ENCODE measurements at regions not wholly inside any gene's neighbourhood (a gene's known extent, or its start where the extent isn't known, plus 50 kb on each side); places are given as distances from the start of the nearest gene placed in this dataset.

GRCh38 chr4:36687681-36688080 lies 406.3 kb downstream of the DTHD1 start:
- dilution Hi-C loops (cut with MboI; ENCODE audit: extremely low pct_ligation_motif_present, low sequenced_read_pairs): no loop called here
- no peaks in the 10 kb centered on the region for H3K27me3 ChIP-seq (ENCODE audit: control insufficient read depth in 2 of 2, insufficient read depth in 2 of 2, low read length in 2 of 2)
- ChIA-PET CTCF (no interaction called here), POLR2A (no interaction called here)
- H3K36me3 ChIP-seq (ENCODE audit: control insufficient read depth in 2 of 2, extremely low read depth in 1 of 2, insufficient read depth in 2 of 2, low read length in 2 of 2): no peaks in the 10 kb centered on the region
- DNase-seq (ENCODE audit: low read depth, low spot score): no peak
- H3K9me3 ChIP-seq (replicated peaks; ENCODE audit: control insufficient read depth, insufficient read depth, low read length): no peaks in the 10 kb centered on the region
- H3K4me1 ChIP-seq (ENCODE audit: control insufficient read depth, extremely low read depth, insufficient read depth, low read length): no peaks in the 10 kb centered on the region
- no peak for TF ChIP-seq MYC (IDR thresholded peaks at IDR 0.05; ENCODE audit: low read depth, low read length)
- no peak for TF ChIP-seq GATA2 (IDR thresholded peaks at IDR 0.05; ENCODE audit: insufficient read depth, insufficient read length, low read depth, low read length)
- TF ChIP-seq JUN (IDR thresholded peaks at IDR 0.05; ENCODE audit: borderline replicate concordance, insufficient read depth, insufficient read length, low read depth): no peak
- TF ChIP-seq, protein P1, sequence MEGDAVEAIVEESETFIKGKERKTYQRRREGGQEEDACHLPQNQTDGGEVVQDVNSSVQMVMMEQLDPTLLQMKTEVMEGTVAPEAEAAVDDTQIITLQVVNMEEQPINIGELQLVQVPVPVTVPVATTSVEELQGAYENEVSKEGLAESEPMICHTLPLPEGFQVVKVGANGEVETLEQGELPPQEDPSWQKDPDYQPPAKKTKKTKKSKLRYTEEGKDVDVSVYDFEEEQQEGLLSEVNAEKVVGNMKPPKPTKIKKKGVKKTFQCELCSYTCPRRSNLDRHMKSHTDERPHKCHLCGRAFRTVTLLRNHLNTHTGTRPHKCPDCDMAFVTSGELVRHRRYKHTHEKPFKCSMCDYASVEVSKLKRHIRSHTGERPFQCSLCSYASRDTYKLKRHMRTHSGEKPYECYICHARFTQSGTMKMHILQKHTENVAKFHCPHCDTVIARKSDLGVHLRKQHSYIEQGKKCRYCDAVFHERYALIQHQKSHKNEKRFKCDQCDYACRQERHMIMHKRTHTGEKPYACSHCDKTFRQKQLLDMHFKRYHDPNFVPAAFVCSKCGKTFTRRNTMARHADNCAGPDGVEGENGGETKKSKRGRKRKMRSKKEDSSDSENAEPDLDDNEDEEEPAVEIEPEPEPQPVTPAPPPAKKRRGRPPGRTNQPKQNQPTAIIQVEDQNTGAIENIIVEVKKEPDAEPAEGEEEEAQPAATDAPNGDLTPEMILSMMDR (IDR thresholded peaks at IDR 0.05; ENCODE audit: extremely low read depth in 1 of 2, insufficient read depth in 1 of 2, low read depth in 1 of 2, low read length in 2 of 2): no peak
- no peak for TF ChIP-seq POLR2AphosphoS5 (IDR thresholded peaks at IDR 0.05; ENCODE audit: insufficient read depth, low read depth, low read length)
- no peak for TF ChIP-seq MAX (IDR thresholded peaks at IDR 0.05; ENCODE audit: insufficient read depth, insufficient read length)
- TF ChIP-seq FOS (IDR thresholded peaks at IDR 0.05; ENCODE audit: borderline replicate concordance, insufficient read depth, low read length): no peak
- no peak for TF ChIP-seq POLR2A (IDR thresholded peaks at IDR 0.05; ENCODE audit: low read depth, low read length)
- no peak for TF ChIP-seq EZH2 (IDR thresholded peaks at IDR 0.05; ENCODE audit: borderline replicate concordance, low read depth, low read length, severe bottlenecking)
- no peaks in the 10 kb centered on the region for H3K79me2 ChIP-seq (ENCODE audit: control insufficient read depth, insufficient read depth, low read length)
- no peaks in the 10 kb centered on the region for H3K9me1 ChIP-seq (replicated peaks; ENCODE audit: control insufficient read depth, extremely low read depth, insufficient read depth, low read length)
- no peak overlapping the region for H3K4me2 ChIP-seq (ENCODE audit: insufficient read depth, low read length)
- BruUV-seq (replicated peaks): no TSS peak
- no peak for FAIRE-seq
- H2AFZ ChIP-seq (ENCODE audit: low read depth, low read length): no peak overlapping the region
- H3K4me3 ChIP-seq (replicated peaks in 1 of 3; ENCODE audit: insufficient read depth in 1 of 3, low read depth in 1 of 3, low read length in 3 of 3): no peak overlapping the region
- intact Hi-C loops (cut with micrococcal nuclease): no loop called here
- no peaks in the 10 kb centered on the region for H4K20me1 ChIP-seq (replicated peaks; ENCODE audit: control insufficient read depth, extremely low read depth, insufficient read depth, low read length)
- H3K9ac ChIP-seq (replicated peaks; ENCODE audit: extremely low read depth, insufficient read depth, low read length): no peak overlapping the region
- H3K27ac ChIP-seq (ENCODE audit: insufficient read depth, low read depth, low read length): no peak overlapping the region
